PFSK-1 (cell line): ENCODE measurements at regions not wholly inside any gene's neighbourhood (a gene's known extent, or its start where the extent isn't known, plus 50 kb on each side); places are given as distances from the start of the nearest gene placed in this dataset.

ENCODE experiments used
- POLR2AphosphoS5 ChIP-seq: IDR thresholded peaks from 2 replicates; pipeline ENCODE4 v1.6.1; 2012; ENCODE audit warnings: low read depth, mild to moderate bottlenecking, control low read depth, low read length, moderate library complexity
- REST ChIP-seq, 2 experiments: IDR thresholded peaks; 2 replicates each; pipeline versions ENCODE4 v1.6.1 to v1.8.0; 2011 to 2012; ENCODE audit warnings: low read depth in 2 of 2, low read length in 2 of 2, control low read depth in 1 of 2, inconsistent platforms in 1 of 2, mild to moderate bottlenecking in 1 of 2, moderate library complexity in 1 of 2; ENCODE audit not compliant: insufficient read depth in 1 of 2
- SIN3A ChIP-seq: IDR thresholded peaks from 2 replicates; pipeline ENCODE4 v1.6.1; 2012; ENCODE audit warnings: mild to moderate bottlenecking, low read length, moderate library complexity, borderline replicate concordance; ENCODE audit not compliant: insufficient read depth

- TF ChIP-seq REST (IDR thresholded peaks at IDR 0.05; ENCODE audit: insufficient read depth in 1 of 2, low read depth in 2 of 2, low read length in 2 of 2) (no peak), SIN3A (no peak), POLR2AphosphoS5 (no peak)
These were observed 120.8 kb upstream of the POU1F1 start for GRCh38 chr3:87397211-87397610.
